OCI-LY3 (cell line): ENCODE measurements at regions not wholly inside any gene's neighbourhood (a gene's known extent, or its start where the extent isn't known, plus 50 kb on each side); places are given as distances from the start of the nearest gene placed in this dataset.

ENCODE experiments used
- EZH2phosphoT487 ChIP-seq: fragments of 200-600 bp; shearing (Covaris generic); IDR thresholded peaks from 2 replicates; pipeline ENCODE4 v1.6.1; 2018; ENCODE audit warnings: antibody characterized with exemption, mixed run types, low read depth
- TF ChIP-seq, protein P1 (sequence below): fragments of 200-600, 300-600 bp; sonication (generic); IDR thresholded peaks from 2 replicates; pipeline ENCODE4 v1.5.1; 2014; ENCODE audit warnings: antibody characterized with exemption, low read length, low read depth

DNA sequence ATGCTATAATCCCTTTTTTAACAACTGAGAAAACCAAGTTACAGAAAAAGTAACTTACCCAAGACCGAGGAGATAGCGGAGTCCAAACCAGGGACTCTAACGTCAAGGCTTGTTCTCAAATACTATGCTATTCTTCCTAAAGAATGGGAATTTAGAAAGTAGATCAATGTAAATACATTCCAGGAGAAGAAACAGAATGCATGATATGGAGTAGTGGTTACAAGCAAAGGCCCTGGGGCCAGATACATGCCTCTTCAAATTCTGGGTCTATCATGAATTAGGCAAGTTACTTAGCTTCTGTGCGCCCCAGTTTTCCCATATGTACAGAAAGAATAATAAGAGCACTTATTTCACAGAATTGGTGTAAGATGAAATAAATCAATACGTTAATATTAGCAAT lies 102.0 kb upstream of the CHMP2B start:
- TF ChIP-seq, protein P1, sequence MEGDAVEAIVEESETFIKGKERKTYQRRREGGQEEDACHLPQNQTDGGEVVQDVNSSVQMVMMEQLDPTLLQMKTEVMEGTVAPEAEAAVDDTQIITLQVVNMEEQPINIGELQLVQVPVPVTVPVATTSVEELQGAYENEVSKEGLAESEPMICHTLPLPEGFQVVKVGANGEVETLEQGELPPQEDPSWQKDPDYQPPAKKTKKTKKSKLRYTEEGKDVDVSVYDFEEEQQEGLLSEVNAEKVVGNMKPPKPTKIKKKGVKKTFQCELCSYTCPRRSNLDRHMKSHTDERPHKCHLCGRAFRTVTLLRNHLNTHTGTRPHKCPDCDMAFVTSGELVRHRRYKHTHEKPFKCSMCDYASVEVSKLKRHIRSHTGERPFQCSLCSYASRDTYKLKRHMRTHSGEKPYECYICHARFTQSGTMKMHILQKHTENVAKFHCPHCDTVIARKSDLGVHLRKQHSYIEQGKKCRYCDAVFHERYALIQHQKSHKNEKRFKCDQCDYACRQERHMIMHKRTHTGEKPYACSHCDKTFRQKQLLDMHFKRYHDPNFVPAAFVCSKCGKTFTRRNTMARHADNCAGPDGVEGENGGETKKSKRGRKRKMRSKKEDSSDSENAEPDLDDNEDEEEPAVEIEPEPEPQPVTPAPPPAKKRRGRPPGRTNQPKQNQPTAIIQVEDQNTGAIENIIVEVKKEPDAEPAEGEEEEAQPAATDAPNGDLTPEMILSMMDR = no peak
- TF ChIP-seq EZH2phosphoT487 = no peak
